SU-DHL-6 (cell line): ENCODE measurements at regions not wholly inside any gene's neighbourhood (a gene's known extent, or its start where the extent isn't known, plus 50 kb on each side); places are given as distances from the start of the nearest gene placed in this dataset.

Experiments used
- EZH2phosphoT487 ChIP-seq: fragments of 200-600 bp; sonication (generic), shearing (Covaris generic); conservative IDR thresholded peaks from 2 replicates; pipeline ENCODE4 v1.6.1; 2018; ENCODE audit warnings: mild to moderate bottlenecking, antibody characterized with exemption, low read length, moderate library complexity, mixed read lengths
- TF ChIP-seq, protein P1 (sequence below): fragments of 200-600 bp; sonication (generic); IDR thresholded peaks from one replicate; pipeline ENCODE4 v1.5.1; 2017; ENCODE audit warnings: antibody characterized with exemption, mild to moderate bottlenecking, low read length, moderate library complexity; ENCODE audit not compliant: insufficient read depth, poor library complexity, severe bottlenecking

- TF ChIP-seq, protein P1, sequence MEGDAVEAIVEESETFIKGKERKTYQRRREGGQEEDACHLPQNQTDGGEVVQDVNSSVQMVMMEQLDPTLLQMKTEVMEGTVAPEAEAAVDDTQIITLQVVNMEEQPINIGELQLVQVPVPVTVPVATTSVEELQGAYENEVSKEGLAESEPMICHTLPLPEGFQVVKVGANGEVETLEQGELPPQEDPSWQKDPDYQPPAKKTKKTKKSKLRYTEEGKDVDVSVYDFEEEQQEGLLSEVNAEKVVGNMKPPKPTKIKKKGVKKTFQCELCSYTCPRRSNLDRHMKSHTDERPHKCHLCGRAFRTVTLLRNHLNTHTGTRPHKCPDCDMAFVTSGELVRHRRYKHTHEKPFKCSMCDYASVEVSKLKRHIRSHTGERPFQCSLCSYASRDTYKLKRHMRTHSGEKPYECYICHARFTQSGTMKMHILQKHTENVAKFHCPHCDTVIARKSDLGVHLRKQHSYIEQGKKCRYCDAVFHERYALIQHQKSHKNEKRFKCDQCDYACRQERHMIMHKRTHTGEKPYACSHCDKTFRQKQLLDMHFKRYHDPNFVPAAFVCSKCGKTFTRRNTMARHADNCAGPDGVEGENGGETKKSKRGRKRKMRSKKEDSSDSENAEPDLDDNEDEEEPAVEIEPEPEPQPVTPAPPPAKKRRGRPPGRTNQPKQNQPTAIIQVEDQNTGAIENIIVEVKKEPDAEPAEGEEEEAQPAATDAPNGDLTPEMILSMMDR, result no peak
- no peak for TF ChIP-seq EZH2phosphoT487
Measured at GRCh38 chr18:70956554-70956953, 667.7 kb downstream of the SOCS6 start.
